ENCODE measurements at regions not wholly inside any gene's neighbourhood (a gene's known extent, or its start where the extent isn't known, plus 50 kb on each side); places are given as distances from the start of the nearest gene placed in this dataset.

DNA sequence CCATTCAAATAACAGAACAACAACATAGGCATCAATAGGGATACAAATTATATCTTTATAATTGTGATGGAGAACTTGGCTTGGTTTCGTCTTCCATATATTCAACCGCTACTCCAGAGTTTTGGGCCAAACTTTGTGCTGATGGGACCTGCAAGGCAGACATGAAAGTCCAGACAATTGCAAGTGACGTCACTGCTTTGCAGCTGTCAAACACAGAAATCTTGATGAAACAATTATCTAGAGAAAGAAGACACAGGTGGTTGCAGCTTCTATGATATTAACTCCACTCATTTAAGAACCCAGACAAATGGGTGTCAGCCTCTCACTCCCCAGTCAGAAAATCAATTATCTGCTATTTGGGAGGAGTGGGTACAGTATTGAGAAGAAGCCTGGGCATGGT lies 390.6 kb downstream of the NUF2 start:
- no peaks in the 10 kb centered on the region for H3K36me3 ChIP-seq (ENCODE audit: control insufficient read depth, low read depth, low read length)
- H3K4me1 ChIP-seq (ENCODE audit: control insufficient read depth, low read depth, low read length): no peaks in the 10 kb centered on the region
- no peak overlapping the region for H3K4me3 ChIP-seq (ENCODE audit: low read length)
- no peaks in the 10 kb centered on the region for H3K9me3 ChIP-seq (ENCODE audit: control insufficient read depth, low read depth, low read length)
- H3K27ac ChIP-seq (ENCODE audit: low read length): no peak overlapping the region
- no peaks in the 10 kb centered on the region for H3K27me3 ChIP-seq (ENCODE audit: control insufficient read depth, insufficient read depth, low read length)
- no peak overlapping the region for H3K9ac ChIP-seq (ENCODE audit: low read length)

DNA sequence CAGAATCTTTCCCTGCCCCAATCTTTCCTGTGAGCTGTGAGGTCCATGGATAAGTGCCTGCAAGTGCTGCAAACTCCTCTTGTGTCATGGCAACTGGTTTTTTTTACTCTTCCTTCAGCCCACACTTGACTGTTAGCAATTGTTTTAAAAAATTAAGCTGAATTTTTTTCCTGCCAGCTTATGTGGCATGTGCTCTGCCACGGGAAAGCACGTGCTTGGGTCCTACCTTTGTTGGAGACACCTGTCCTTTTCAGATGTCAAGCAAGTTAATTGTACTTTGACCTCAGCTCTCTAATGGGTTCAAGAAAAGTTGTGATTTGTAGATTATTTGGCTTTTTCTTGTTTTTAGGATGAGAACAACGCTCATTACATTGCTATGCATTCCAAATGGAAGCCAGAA lies 398.5 kb downstream of the NUF2 start:
- Histone ChIP-seq H3K36me3 (ENCODE audit: control insufficient read depth, low read depth, low read length) (no peaks in the 10 kb centered on the region), H3K9ac (ENCODE audit: low read length) (no peak overlapping the region), H3K4me3 (ENCODE audit: low read length) (no peak overlapping the region), H3K27ac (ENCODE audit: low read length) (no peak overlapping the region), H3K4me1 (ENCODE audit: control insufficient read depth, low read depth, low read length) (no peaks in the 10 kb centered on the region), H3K9me3 (ENCODE audit: control insufficient read depth, low read depth, low read length) (peaks cover 6% of the 10 kb centered on the region), H3K27me3 (ENCODE audit: control insufficient read depth, insufficient read depth, low read length) (no peaks in the 10 kb centered on the region)

GRCh38 chr1:163725551-163725950 lies 403.8 kb downstream of the NUF2 start:
- Histone ChIP-seq H3K36me3 (ENCODE audit: control insufficient read depth, low read depth, low read length) (no peaks in the 10 kb centered on the region), H3K9ac (ENCODE audit: low read length) (no peak overlapping the region), H3K4me1 (ENCODE audit: control insufficient read depth, low read depth, low read length) (no peaks in the 10 kb centered on the region), H3K9me3 (ENCODE audit: control insufficient read depth, low read depth, low read length) (no peaks in the 10 kb centered on the region), H3K4me3 (ENCODE audit: low read length) (no peak overlapping the region), H3K27ac (ENCODE audit: low read length) (no peak overlapping the region), H3K27me3 (ENCODE audit: control insufficient read depth, insufficient read depth, low read length) (no peaks in the 10 kb centered on the region)

DNA sequence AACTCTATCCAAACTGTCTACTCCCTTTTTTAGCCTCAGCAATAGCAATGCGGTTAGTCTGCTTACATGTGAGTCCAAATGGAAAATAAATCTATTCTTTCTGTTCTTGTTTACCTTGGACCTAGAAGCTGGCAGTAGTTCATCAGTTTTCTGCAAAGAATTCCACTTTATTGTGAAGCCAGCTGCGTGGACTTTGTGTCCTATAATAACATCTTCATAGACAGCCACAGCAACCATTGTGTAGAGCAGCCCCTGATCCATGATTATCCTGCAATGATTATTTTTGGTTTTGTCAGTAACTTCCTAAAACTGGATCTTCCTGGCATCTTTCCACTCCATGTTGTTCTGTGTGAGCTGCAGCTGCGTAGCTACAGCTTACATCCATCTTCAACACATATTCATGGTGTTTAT lies 408.7 kb downstream of the NUF2 start:
- Histone ChIP-seq H3K4me3 (ENCODE audit: low read length) (no peak overlapping the region), H3K36me3 (ENCODE audit: control insufficient read depth, low read depth, low read length) (no peaks in the 10 kb centered on the region), H3K27me3 (ENCODE audit: control insufficient read depth, insufficient read depth, low read length) (no peaks in the 10 kb centered on the region), H3K9ac (ENCODE audit: low read length) (no peak overlapping the region), H3K27ac (ENCODE audit: low read length) (no peak overlapping the region), H3K4me1 (ENCODE audit: control insufficient read depth, low read depth, low read length) (no peaks in the 10 kb centered on the region), H3K9me3 (ENCODE audit: control insufficient read depth, low read depth, low read length) (no peaks in the 10 kb centered on the region)

DNA sequence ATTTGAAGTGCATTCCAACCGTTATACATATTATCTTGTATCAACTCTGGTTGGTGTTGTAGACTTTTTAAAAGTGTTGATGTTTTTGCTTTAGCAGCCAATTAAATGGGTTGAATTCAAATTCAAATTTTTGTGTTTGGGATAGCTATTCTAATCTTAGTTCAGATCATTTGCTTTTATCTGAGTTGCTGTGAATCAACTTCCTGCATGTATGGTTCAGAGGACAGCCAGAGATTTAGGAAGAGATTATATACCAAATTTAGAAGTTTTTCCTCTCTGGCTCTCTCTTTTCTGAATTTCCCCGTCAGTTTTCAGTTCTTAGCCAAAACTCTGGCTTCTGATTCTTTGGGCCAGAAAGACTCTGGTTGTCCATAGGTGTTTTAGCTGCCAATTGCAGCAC lies 415.5 kb downstream of the NUF2 start:
- no peak overlapping the region for H3K9ac ChIP-seq (ENCODE audit: low read length)
- H3K4me1 ChIP-seq (ENCODE audit: control insufficient read depth, low read depth, low read length): peaks cover 6% of the 10 kb centered on the region
- H3K27me3 ChIP-seq (ENCODE audit: control insufficient read depth, insufficient read depth, low read length): no peaks in the 10 kb centered on the region
- H3K9me3 ChIP-seq (ENCODE audit: control insufficient read depth, low read depth, low read length): no peaks in the 10 kb centered on the region
- no peak overlapping the region for H3K4me3 ChIP-seq (ENCODE audit: low read length)
- H3K27ac ChIP-seq (ENCODE audit: low read length): no peak overlapping the region
- H3K36me3 ChIP-seq (ENCODE audit: control insufficient read depth, low read depth, low read length): no peaks in the 10 kb centered on the region

- Histone ChIP-seq H3K27me3 (ENCODE audit: control insufficient read depth, insufficient read depth, low read length) (no peaks in the 10 kb centered on the region), H3K27ac (ENCODE audit: low read length) (no peak overlapping the region), H3K4me3 (ENCODE audit: low read length) (no peak overlapping the region), H3K36me3 (ENCODE audit: control insufficient read depth, low read depth, low read length) (no peaks in the 10 kb centered on the region), H3K9ac (ENCODE audit: low read length) (no peak overlapping the region), H3K4me1 (ENCODE audit: control insufficient read depth, low read depth, low read length) (no peaks in the 10 kb centered on the region), H3K9me3 (ENCODE audit: control insufficient read depth, low read depth, low read length) (no peaks in the 10 kb centered on the region)
These were observed 422.6 kb downstream of the NUF2 start for GRCh38 chr1:163744301-163744887.

- no peaks in the 10 kb centered on the region for H3K36me3 ChIP-seq (ENCODE audit: control insufficient read depth, low read depth, low read length)
- no peaks in the 10 kb centered on the region for H3K4me1 ChIP-seq (ENCODE audit: control insufficient read depth, low read depth, low read length)
- no peaks in the 10 kb centered on the region for H3K9me3 ChIP-seq (ENCODE audit: control insufficient read depth, low read depth, low read length)
- H3K4me3 ChIP-seq (ENCODE audit: low read length): no peak overlapping the region
- no peak overlapping the region for H3K27ac ChIP-seq (ENCODE audit: low read length)
- no peak overlapping the region for H3K9ac ChIP-seq (ENCODE audit: low read length)
- no peaks in the 10 kb centered on the region for H3K27me3 ChIP-seq (ENCODE audit: control insufficient read depth, insufficient read depth, low read length)
These were observed 423.4 kb downstream of the NUF2 start for GRCh38 chr1:163745204-163745603.

DNA sequence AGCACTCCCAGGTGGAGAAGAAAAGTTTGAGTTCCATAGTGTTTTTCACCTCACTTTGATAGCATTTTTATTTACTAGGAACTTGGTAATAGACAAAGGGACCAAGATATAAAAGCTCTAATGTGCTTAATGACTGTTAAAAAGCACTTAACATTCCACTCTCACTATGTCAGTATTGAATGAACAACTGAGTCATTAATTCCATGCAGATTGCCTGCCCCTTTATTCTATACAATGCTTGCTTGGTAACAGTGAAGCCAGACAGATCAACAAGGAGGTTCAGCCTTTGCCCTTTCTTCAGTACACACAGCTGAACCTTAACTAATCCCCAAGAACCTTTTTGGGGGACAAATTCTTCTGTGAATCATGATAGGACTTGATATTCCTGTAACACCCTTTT lies 425.5 kb downstream of the NUF2 start:
- no peaks in the 10 kb centered on the region for H3K4me1 ChIP-seq (ENCODE audit: control insufficient read depth, low read depth, low read length)
- H3K36me3 ChIP-seq (ENCODE audit: control insufficient read depth, low read depth, low read length): no peaks in the 10 kb centered on the region
- H3K9me3 ChIP-seq (ENCODE audit: control insufficient read depth, low read depth, low read length): no peaks in the 10 kb centered on the region
- no peak overlapping the region for H3K27ac ChIP-seq (ENCODE audit: low read length)
- no peak overlapping the region for H3K4me3 ChIP-seq (ENCODE audit: low read length)
- H3K27me3 ChIP-seq (ENCODE audit: control insufficient read depth, insufficient read depth, low read length): no peaks in the 10 kb centered on the region
- no peak overlapping the region for H3K9ac ChIP-seq (ENCODE audit: low read length)

DNA sequence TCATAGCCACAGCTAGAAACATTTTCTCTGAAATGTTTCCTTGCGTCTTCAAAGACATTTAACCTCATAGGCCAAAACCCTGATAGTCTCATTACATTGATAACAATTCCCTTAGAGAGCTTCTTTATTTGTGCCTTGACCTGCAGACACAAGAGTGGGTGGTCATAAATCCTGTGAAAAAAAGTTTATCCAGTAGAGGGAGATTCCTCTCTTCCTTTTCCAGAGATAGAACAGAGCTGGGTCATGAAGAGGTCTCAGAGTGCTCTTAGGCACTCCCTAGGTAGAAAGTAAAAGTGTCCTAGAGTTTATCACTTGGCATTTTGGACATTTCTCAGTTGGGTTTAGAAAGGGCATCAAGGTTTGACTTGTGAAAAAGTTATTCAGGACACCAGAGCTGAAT lies 426.1 kb downstream of the NUF2 start:
- Histone ChIP-seq H3K4me1 (ENCODE audit: control insufficient read depth, low read depth, low read length) (no peaks in the 10 kb centered on the region), H3K9me3 (ENCODE audit: control insufficient read depth, low read depth, low read length) (no peaks in the 10 kb centered on the region), H3K36me3 (ENCODE audit: control insufficient read depth, low read depth, low read length) (no peaks in the 10 kb centered on the region), H3K27me3 (ENCODE audit: control insufficient read depth, insufficient read depth, low read length) (no peaks in the 10 kb centered on the region), H3K4me3 (ENCODE audit: low read length) (no peak overlapping the region), H3K9ac (ENCODE audit: low read length) (no peak overlapping the region), H3K27ac (ENCODE audit: low read length) (no peak overlapping the region)

- Histone ChIP-seq H3K27me3 (ENCODE audit: control insufficient read depth, insufficient read depth, low read length) (no peaks in the 10 kb centered on the region), H3K36me3 (ENCODE audit: control insufficient read depth, low read depth, low read length) (no peaks in the 10 kb centered on the region), H3K9ac (ENCODE audit: low read length) (no peak overlapping the region), H3K9me3 (ENCODE audit: control insufficient read depth, low read depth, low read length) (peaks cover 2% of the 10 kb centered on the region), H3K4me1 (ENCODE audit: control insufficient read depth, low read depth, low read length) (no peaks in the 10 kb centered on the region), H3K4me3 (ENCODE audit: low read length) (no peak overlapping the region), H3K27ac (ENCODE audit: low read length) (no peak overlapping the region)
These were observed 437.4 kb downstream of the NUF2 start for GRCh38 chr1:163758977-163759670.

- Histone ChIP-seq H3K4me1 (ENCODE audit: control insufficient read depth, low read depth, low read length) (no peaks in the 10 kb centered on the region), H3K27me3 (ENCODE audit: control insufficient read depth, insufficient read depth, low read length) (no peaks in the 10 kb centered on the region), H3K9me3 (ENCODE audit: control insufficient read depth, low read depth, low read length) (no peaks in the 10 kb centered on the region), H3K9ac (ENCODE audit: low read length) (no peak overlapping the region), H3K36me3 (ENCODE audit: control insufficient read depth, low read depth, low read length) (no peaks in the 10 kb centered on the region), H3K4me3 (ENCODE audit: low read length) (no peak overlapping the region), H3K27ac (ENCODE audit: low read length) (no peak overlapping the region)
These were observed 440.1 kb downstream of the NUF2 start for GRCh38 chr1:163761898-163762297.

DNA sequence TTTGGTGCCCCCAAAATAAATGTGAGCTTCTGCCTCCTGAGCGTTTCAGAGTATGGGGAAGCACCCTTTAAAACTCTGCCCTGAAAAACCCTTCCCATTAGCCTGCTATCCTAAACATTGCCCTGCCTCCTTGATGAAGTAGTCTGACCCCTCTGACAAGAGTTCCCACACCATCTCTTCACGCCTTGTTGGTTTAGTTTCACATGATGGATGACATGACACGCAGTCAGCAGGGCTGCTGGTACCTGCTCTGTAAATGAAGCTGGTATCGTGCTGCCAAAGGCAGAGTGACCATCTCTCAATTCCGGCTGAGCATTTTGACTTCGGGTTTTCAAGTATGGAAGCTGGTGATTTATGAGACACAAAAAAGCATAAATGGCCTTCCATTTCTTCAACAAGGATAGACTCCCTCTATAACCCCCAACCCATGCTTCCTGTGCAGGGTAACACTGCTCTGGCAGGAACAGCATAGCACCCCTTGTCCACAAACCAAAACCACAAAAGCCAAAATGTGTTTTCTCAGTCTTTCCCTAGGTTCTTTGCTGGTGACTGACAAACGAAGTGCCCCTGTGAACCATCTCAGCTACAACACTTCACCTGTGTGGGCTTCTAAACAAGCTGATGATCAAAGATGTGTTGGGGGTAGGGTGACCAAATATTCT lies 444.6 kb downstream of the NUF2 start:
- Histone ChIP-seq H3K27ac (ENCODE audit: low read length) (no peak overlapping the region), H3K9me3 (ENCODE audit: control insufficient read depth, low read depth, low read length) (no peaks in the 10 kb centered on the region), H3K4me3 (ENCODE audit: low read length) (no peak overlapping the region), H3K9ac (ENCODE audit: low read length) (no peak overlapping the region), H3K36me3 (ENCODE audit: control insufficient read depth, low read depth, low read length) (no peaks in the 10 kb centered on the region), H3K27me3 (ENCODE audit: control insufficient read depth, insufficient read depth, low read length) (no peaks in the 10 kb centered on the region), H3K4me1 (ENCODE audit: control insufficient read depth, low read depth, low read length) (no peaks in the 10 kb centered on the region)

Measured in iPS-18a (cell line).